Activated T-cell treated with anti-CD3 and anti-CD28 coated beads, Interleukin-2, amount 50 U/mL, for 4 hours (primary cell): ENCODE measurements at regions not wholly inside any gene's neighbourhood (a gene's known extent, or its start where the extent isn't known, plus 50 kb on each side); places are given as distances from the start of the nearest gene placed in this dataset.
"Not testable (repeated sequence)": the region's sequence is repeated elsewhere in the genome, so short reads cannot be mapped to it uniquely, and the experiment has no call there.

ENCODE experiments used
- ATAC-seq, 2 donors: fragments of 200-7000 bp; cut with Tn5 transposase; one replicate each; pipeline ENCODE4 v1.10.0; 2021
- DNase-seq: peaks from one replicate; pipeline ENCODE4 v3.0.0-alpha.2; 2020
- H3K27me3 Mint-ChIP-seq: one replicate; pipeline ENCODE4 v1.8.0; 2021; ENCODE audit warnings: low read depth, mixed read lengths
- H3K36me3 Mint-ChIP-seq: one replicate; pipeline ENCODE4 v1.8.0; 2022; ENCODE audit warnings: mixed read lengths; ENCODE audit not compliant: insufficient read depth
- H3K4me1 Mint-ChIP-seq: one replicate; pipeline ENCODE4 v1.8.0; 2021; ENCODE audit warnings: low read depth, mixed read lengths
- H3K4me3 Mint-ChIP-seq: one replicate; pipeline ENCODE4 v1.8.0; 2021; ENCODE audit warnings: mild to moderate bottlenecking, moderate library complexity, mixed read lengths
- H3K9me3 Mint-ChIP-seq: one replicate; pipeline ENCODE4 v1.8.0; 2021; ENCODE audit warnings: mixed read lengths

- H3K27me3 Mint-ChIP-seq, H3K4me3 Mint-ChIP-seq, H3K36me3 Mint-ChIP-seq, DNase-seq, H3K4me1 Mint-ChIP-seq: not testable (repeated sequence)
- H3K9me3 Mint-ChIP-seq = peaks cover 42% of the 10 kb centered on the region
- ATAC-seq = peak in 1 of 2 donors; percentile 37
Observed at GRCh38 chr20:29753426-29753746, 1504.1 kb upstream of the DEFB115 start.

- peaks cover 40% of the 10 kb centered on the region for H3K9me3 Mint-ChIP-seq
- H3K36me3 Mint-ChIP-seq, H3K4me1 Mint-ChIP-seq, H3K4me3 Mint-ChIP-seq, DNase-seq, ATAC-seq, H3K27me3 Mint-ChIP-seq: not testable (repeated sequence)
Observed at GRCh38 chr20:29753879-29754278, 1503.6 kb upstream of the DEFB115 start.

GRCh38 chr20:29755854-29756498 is 1501.5 kb upstream of the DEFB115 start:
- not testable (repeated sequence) for H3K36me3 Mint-ChIP-seq, H3K4me3 Mint-ChIP-seq, ATAC-seq, DNase-seq, H3K27me3 Mint-ChIP-seq, H3K4me1 Mint-ChIP-seq
- H3K9me3 Mint-ChIP-seq = peaks cover 37% of the 10 kb centered on the region

DNA sequence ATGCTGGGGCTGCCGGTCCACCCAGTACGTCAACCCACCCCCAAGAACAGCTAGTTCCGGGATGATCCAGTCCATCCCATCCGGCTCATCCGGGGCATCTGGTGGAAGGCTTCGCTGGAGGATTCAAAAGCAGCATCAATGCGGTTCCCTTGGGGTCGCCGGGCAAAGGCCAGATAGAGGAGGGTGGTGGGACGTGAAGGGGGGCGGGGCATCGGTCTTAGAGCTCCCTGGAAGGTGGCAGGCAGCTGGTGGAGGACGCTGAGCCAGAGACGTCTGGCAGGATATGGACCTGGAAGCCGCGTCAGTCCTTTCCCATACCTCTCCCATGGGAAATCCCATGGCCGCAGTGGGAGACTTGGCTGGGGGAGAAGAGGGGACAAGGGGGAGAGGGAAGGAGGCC is 1500.8 kb upstream of the DEFB115 start:
- H3K4me1 Mint-ChIP-seq = no peaks in the 10 kb centered on the region
- no peak for DNase-seq
- H3K9me3 Mint-ChIP-seq = peaks cover 31% of the 10 kb centered on the region
- H3K4me3 Mint-ChIP-seq = no peak overlapping the region
- H3K27me3 Mint-ChIP-seq = peaks cover 3% of the 10 kb centered on the region
- no peaks in the 10 kb centered on the region for H3K36me3 Mint-ChIP-seq
- no peak for ATAC-seq

DNA sequence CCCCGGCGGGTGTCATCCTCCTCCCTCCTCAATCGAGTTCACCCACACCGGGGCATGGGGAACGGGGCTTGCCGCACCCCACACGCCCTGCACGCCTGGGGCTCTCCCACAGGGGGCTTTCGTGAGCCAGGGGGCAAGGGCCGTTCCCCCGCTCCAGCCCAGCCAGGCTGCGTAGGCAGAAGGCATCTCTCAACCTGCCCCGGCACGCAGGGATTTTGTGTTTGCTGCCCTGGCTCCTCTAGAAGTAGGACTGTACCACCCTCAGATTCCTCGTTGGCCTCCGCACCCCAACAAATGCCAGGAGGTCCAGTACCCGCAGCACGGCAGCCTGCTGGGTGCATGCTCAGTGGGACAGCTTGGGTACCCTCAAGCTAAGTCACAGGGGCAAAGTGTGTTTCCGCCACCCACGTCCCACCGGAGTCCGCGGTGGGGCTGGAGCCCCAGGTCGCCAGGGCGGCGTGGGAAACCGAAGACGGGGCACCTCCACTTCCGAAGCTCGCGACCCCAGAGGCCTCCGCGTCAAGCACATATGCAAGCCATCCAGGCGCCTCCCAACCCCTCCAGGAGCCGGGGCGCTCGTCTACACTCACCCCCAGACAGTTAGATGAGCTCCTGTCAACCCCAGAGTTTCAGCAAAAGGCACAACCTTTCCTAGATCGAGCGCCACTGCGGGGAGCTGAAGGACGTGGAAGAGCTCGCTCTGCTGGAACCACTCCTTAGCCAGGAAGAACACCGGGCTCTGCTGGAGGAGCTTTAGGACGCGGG is 1495.7 kb upstream of the DEFB115 start:
- H3K4me3 Mint-ChIP-seq, ATAC-seq, H3K4me1 Mint-ChIP-seq, H3K9me3 Mint-ChIP-seq, H3K27me3 Mint-ChIP-seq, DNase-seq, H3K36me3 Mint-ChIP-seq: not testable (repeated sequence)

DNA sequence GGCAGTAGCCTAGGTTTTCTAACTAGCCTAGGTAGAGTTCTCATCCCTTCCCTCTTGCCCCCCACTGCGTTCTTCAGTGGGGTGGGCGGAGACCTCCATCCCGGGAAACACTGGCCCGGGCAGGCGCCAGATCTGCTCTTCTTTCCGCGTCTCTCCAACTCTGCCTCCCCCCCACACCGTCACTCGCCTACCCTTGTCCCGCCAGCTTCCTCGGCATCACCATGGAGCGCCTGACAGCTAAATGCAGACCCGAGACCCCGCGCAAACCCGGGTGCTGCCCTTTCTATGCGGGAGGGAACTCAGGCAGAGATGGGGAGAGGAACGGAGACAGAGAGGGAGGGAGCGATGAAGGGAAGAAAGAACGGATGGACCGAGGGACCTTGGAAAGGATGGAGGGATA is 1494.8 kb upstream of the DEFB115 start:
- ATAC-seq (no peak), DNase-seq (no peak)
- Mint-ChIP-seq H3K9me3 (peaks cover 3% of the 10 kb centered on the region), H3K36me3 (no peaks in the 10 kb centered on the region), H3K4me3 (no peak overlapping the region), H3K4me1 (no peaks in the 10 kb centered on the region), H3K27me3 (no peaks in the 10 kb centered on the region)

DNA sequence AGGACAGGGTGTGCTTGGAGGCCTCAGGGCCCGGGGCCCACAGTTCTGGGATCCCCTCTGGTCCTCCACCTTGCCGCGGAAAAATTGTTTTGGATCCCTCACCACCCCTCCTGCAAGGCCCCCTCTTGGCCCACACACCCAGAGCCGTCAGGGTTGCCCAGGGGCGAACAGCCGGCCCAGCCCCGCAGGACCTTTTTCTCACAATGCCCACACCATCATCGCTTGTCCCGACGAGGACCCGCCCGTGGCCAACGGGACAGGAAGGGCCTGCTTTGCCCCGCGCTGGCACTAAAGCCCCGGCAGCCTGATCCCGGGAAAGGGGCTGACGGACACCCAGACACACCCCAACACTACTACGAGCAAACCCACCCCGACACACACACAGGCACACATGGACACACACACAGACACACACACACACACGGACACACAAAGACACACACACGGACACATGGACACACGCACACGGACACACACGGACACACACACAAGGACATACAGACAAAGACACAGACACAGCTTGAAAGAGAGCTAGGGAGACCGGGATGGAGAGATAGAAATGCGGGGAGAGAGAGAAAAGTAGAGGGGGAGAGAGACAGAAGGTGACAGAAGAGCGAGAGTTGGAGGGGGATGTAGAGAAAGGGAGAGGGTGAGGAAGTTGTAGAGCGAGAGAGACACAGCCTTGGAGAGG is 1493.5 kb upstream of the DEFB115 start:
- peaks cover 7% of the 10 kb centered on the region for H3K9me3 Mint-ChIP-seq
- no peak for ATAC-seq
- H3K4me3 Mint-ChIP-seq = no peak overlapping the region
- no peaks in the 10 kb centered on the region for H3K36me3 Mint-ChIP-seq
- H3K4me1 Mint-ChIP-seq = no peaks in the 10 kb centered on the region
- no peak for DNase-seq
- no peaks in the 10 kb centered on the region for H3K27me3 Mint-ChIP-seq

GRCh38 chr20:29764922-29765610 is 1492.4 kb upstream of the DEFB115 start:
- not testable (repeated sequence) for H3K4me1 Mint-ChIP-seq, DNase-seq, H3K4me3 Mint-ChIP-seq, ATAC-seq, H3K27me3 Mint-ChIP-seq, H3K36me3 Mint-ChIP-seq
- H3K9me3 Mint-ChIP-seq = peaks cover 12% of the 10 kb centered on the region

GRCh38 chr20:29778033-29778432 is 1479.4 kb upstream of the DEFB115 start:
- DNase-seq, ATAC-seq, H3K36me3 Mint-ChIP-seq, H3K4me3 Mint-ChIP-seq, H3K27me3 Mint-ChIP-seq, H3K4me1 Mint-ChIP-seq: not testable (repeated sequence)
- H3K9me3 Mint-ChIP-seq = peaks cover 32% of the 10 kb centered on the region

- H3K4me3 Mint-ChIP-seq, ATAC-seq: not testable (repeated sequence)
Observed at GRCh38 chr20:29781217-29781616, 1476.2 kb upstream of the DEFB115 start.

GRCh38 chr20:29781891-29782290 is 1475.6 kb upstream of the DEFB115 start:
- not testable (repeated sequence) for H3K4me3 Mint-ChIP-seq, H3K4me1 Mint-ChIP-seq, DNase-seq, H3K36me3 Mint-ChIP-seq, H3K27me3 Mint-ChIP-seq, ATAC-seq
- peaks cover 45% of the 10 kb centered on the region for H3K9me3 Mint-ChIP-seq

More at GRCh38 chr20:29781217-29781616, 1476.2 kb upstream of the DEFB115 start:
- not testable (repeated sequence) for H3K36me3 Mint-ChIP-seq, DNase-seq, H3K27me3 Mint-ChIP-seq, H3K4me1 Mint-ChIP-seq
- peaks cover 38% of the 10 kb centered on the region for H3K9me3 Mint-ChIP-seq

DNA sequence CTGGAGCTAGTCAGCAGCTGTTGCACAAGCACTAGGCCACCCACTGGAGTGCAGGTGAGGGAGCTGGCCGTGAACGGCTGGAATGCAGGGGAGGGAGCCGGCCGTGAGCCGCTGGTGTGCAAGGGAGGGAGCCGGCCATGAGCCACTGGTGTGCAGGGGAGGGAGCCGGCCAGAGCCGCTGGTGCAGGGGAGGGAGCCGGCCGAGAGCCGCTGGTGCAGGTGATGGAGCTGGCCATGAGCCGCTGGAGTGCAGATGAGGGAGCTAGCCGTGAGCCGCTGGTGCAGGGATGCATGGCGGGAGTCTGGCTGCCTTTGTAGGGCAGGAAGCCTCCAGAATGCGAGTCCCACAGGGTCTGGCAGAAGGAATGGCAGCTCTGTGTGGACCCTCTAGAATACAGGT is 1470.0 kb upstream of the DEFB115 start:
- peaks cover 38% of the 10 kb centered on the region for H3K9me3 Mint-ChIP-seq

GRCh38 chr20:29790510-29790909 is 1467.0 kb upstream of the DEFB115 start:
- Mint-ChIP-seq H3K4me3 (no peak overlapping the region), H3K27me3 (no peaks in the 10 kb centered on the region), H3K4me1 (no peaks in the 10 kb centered on the region), H3K36me3 (no peaks in the 10 kb centered on the region), H3K9me3 (peaks cover 42% of the 10 kb centered on the region)
- DNase-seq = no peak
- no peak for ATAC-seq

More for the DNA sequence above, 1470.0 kb upstream of the DEFB115 start:
- H3K36me3 Mint-ChIP-seq, ATAC-seq, H3K4me1 Mint-ChIP-seq, H3K4me3 Mint-ChIP-seq, H3K27me3 Mint-ChIP-seq, DNase-seq: not testable (repeated sequence)

GRCh38 chr20:29831508-29831907 is 1426.0 kb upstream of the DEFB115 start:
- H3K36me3 Mint-ChIP-seq, H3K4me1 Mint-ChIP-seq, H3K27me3 Mint-ChIP-seq, DNase-seq, H3K4me3 Mint-ChIP-seq, H3K9me3 Mint-ChIP-seq, ATAC-seq: not testable (repeated sequence)
